Heart left ventricle (tissue), 16 donors: ENCODE measurements at regions not wholly inside any gene's neighbourhood (a gene's known extent, or its start where the extent isn't known, plus 50 kb on each side); places are given as distances from the start of the nearest gene placed in this dataset.

Experiments used
- ATAC-seq, 4 donors: fragments of 200-7000 bp; cut with Tn5 transposase; one replicate each; pipeline ENCODE4 v1.9.1; 2020 to 2022; ENCODE audit warnings: moderate library complexity in 4 of 4, mild to moderate bottlenecking in 3 of 4, moderate number of reproducible peaks in 1 of 4
- DNase-seq, 5 donors: peaks; one replicate each; pipeline ENCODE4 v3.0.0-alpha.2; 2020
- H3K27ac ChIP-seq, 12 donors: fragments of 200-600 bp; sonication (generic) in 4 of 12; one replicate each; pipeline versions ENCODE4 v1.5.0 to v1.8.0; 2016 to 2022; ENCODE audit warnings: mild to moderate bottlenecking in 2 of 12
- H3K27me3 ChIP-seq, 9 donors: fragments of 200-600 bp; sonication (generic) in 2 of 9; one replicate each; pipeline versions ENCODE4 v1.5.1 to v1.8.0; 2016 to 2022; ENCODE audit warnings: mild to moderate bottlenecking in 3 of 9
- H3K36me3 ChIP-seq, 9 donors: fragments of 200-600 bp; sonication (generic) in 2 of 9; one replicate each; pipeline versions ENCODE4 v1.5.0 to v1.8.0; 2018 to 2022; ENCODE audit warnings: mild to moderate bottlenecking in 2 of 9
- H3K4me1 ChIP-seq, 12 donors: fragments of 200-600 bp; sonication (generic) in 4 of 12; one replicate each; pipeline versions ENCODE4 v1.5.0 to v1.8.0; 2016 to 2022; ENCODE audit warnings: mild to moderate bottlenecking in 3 of 12
- H3K4me3 ChIP-seq, 12 donors: fragments of 200-600 bp; sonication (generic) in 4 of 12; one replicate each; pipeline versions ENCODE4 v1.5.0 to v1.8.0; 2017 to 2022; ENCODE audit warnings: mild to moderate bottlenecking in 9 of 12, moderate library complexity in 4 of 12
- H3K9me3 ChIP-seq, 12 donors: fragments of 200-600 bp; sonication (generic) in 4 of 12; one replicate each; pipeline versions ENCODE4 v1.5.0 to v1.8.0; 2016 to 2022; ENCODE audit warnings: mild to moderate bottlenecking in 1 of 12
- CTCF ChIP-seq, 12 donors: fragments of 200-600 bp; sonication (generic) in 4 of 12; IDR thresholded peaks; one replicate each; pipeline versions ENCODE4 v1.5.0 to v1.8.0; 2018 to 2022; ENCODE audit warnings: antibody characterized with exemption in 12 of 12, mild to moderate bottlenecking in 5 of 12
- POLR2A ChIP-seq, 2 donors: fragments of 450-650 bp; IDR thresholded peaks; one replicate each; pipeline ENCODE4 v1.6.1; 2017; ENCODE audit warnings: antibody characterized with exemption in 2 of 2, mild to moderate bottlenecking in 2 of 2, moderate library complexity in 2 of 2
- WGBS, 4 donors: extraction: QIAGEN DNeasy Blood & Tissue Kit in 2 of 4; methylation state at CpG; one replicate each; pipeline versions ENCODE4 v1.1.5 to v1.1.7; 2013 to 2018; 5-methylcytosine and 5-hydroxymethylcytosine counted together
- intact Hi-C, 10 donors: fragments of 100-400 bp; cut with DNase I; formaldehyde crosslinking; loops; one replicate each; pipeline versions ENCODE4 v1.11.1 to v1.14.2; 2022
- donor health status: ischemic (EF 13 %, LVEDD 7.1; RV severe dilation, severe dysfunction).
- donor health status: healthy with polysubstance abuse.
- donor health status: DM: no; HTN: yes; CAD: no.
- donor health status: DM: no; HTN: no; CAD: no.
- donor health status: ischemic (EF 25% LVEDD 6.9; RV normal size, moderate dysfunction).
- donor health status: ischemic (EF 25% LVEDD 5.7; RV mildly dilated, moderate dysfunction).
- donor health status: healthy.
- donor health status: DM: yes; HTN: yes; CAD: no.
- donor health status: ischemic (EF 35%, LVEDD 5.7; RV mildly dilated, moderate dysfunction).
- donor health status: nonischemic (EF 11% LVEDD 7.7; RV severe dilation, severe dysfunction).
- donor health status: DM: yes; HTN: yes; CAD: no.
- donor health status: PGD.
- donor health status: ischemic (EF 29% LVEDD 5.4; RV normal size, mild dysfunction).
- donor health status: nonischemic (EF 23%, LVEDD 6.1; RV moderate dilation, normal function).

GRCh38 chr3:110123946-110124345, 786.6 kb upstream of the DPPA4 start:
- Histone ChIP-seq H3K4me1 (no peaks in the 10 kb centered on the region), H3K27me3 (no peaks in the 10 kb centered on the region), H3K4me3 (no peak overlapping the region), H3K9me3 (peaks cover 0 to 10% (median 0%) of the 10 kb centered on the region in 12 donors), H3K36me3 (no peaks in the 10 kb centered on the region), H3K27ac (no peak overlapping the region)
- DNase-seq, result no peak
- 65 to 76% (median 67%) methylated on average over 1 of the region's 1 CpG for WGBS, 4 donors
- ATAC-seq, result no peak
- intact Hi-C loops, result no loop called here
- TF ChIP-seq POLR2A (IDR thresholded peaks at IDR 0.05) (no peak), CTCF (IDR thresholded peaks at IDR 0.05) (no peak)

GRCh38 chr3:110126065-110126464, 788.7 kb upstream of the DPPA4 start:
- 78 to 87% (median 83%) methylated on average over 9 to 10 of the region's 10 CpGs for WGBS, 4 donors
- ATAC-seq, result no peak
- H3K27me3 ChIP-seq, result no peaks in the 10 kb centered on the region
- TF ChIP-seq POLR2A (IDR thresholded peaks at IDR 0.05) (no peak), CTCF (IDR thresholded peaks at IDR 0.05) (no peak)
- H3K4me1 ChIP-seq, result no peaks in the 10 kb centered on the region
- intact Hi-C loops, result no loop called here
- no peaks in the 10 kb centered on the region for H3K36me3 ChIP-seq
- no peak overlapping the region for H3K27ac ChIP-seq
- peaks cover 0 to 5% (median 0%) of the 10 kb centered on the region in 12 donors for H3K9me3 ChIP-seq
- H3K4me3 ChIP-seq, result no peak overlapping the region
- peak in 1 of 5 donors; percentile 35 for DNase-seq

- DNase-seq (no peak), ATAC-seq (no peak)
- H3K27me3 ChIP-seq, result no peaks in the 10 kb centered on the region
- no peak for TF ChIP-seq POLR2A (IDR thresholded peaks at IDR 0.05)
- TF ChIP-seq CTCF (IDR thresholded peaks at IDR 0.05), result no peak
- intact Hi-C loops, result no loop called here
- WGBS, 4 donors, result 61 to 80% (median 75%) methylated on average over 2 of the region's 2 CpGs
- H3K4me3 ChIP-seq, result no peak overlapping the region
- H3K4me1 ChIP-seq, result no peaks in the 10 kb centered on the region
- H3K27ac ChIP-seq, result no peak overlapping the region
- H3K36me3 ChIP-seq, result no peaks in the 10 kb centered on the region
- peaks cover 0 to 11% (median 3%) of the 10 kb centered on the region in 12 donors for H3K9me3 ChIP-seq
Observed at GRCh38 chr3:110133971-110134370, 796.6 kb upstream of the DPPA4 start.

- H3K4me1 ChIP-seq, result no peaks in the 10 kb centered on the region
- H3K4me3 ChIP-seq, result no peak overlapping the region
- intact Hi-C loops, result no loop called here
- H3K9me3 ChIP-seq, result peaks cover 0 to 11% (median 0%) of the 10 kb centered on the region in 12 donors
- DNase-seq, result no peak
- ATAC-seq, result no peak
- 70 to 74% (median 73%) methylated on average over 4 of the region's 4 CpGs for whole genome bisulfite sequencing, 4 donors
- H3K27me3 ChIP-seq, result no peaks in the 10 kb centered on the region
- no peaks in the 10 kb centered on the region for H3K36me3 ChIP-seq
- TF ChIP-seq POLR2A (IDR thresholded peaks at IDR 0.05) (no peak), CTCF (IDR thresholded peaks at IDR 0.05) (no peak)
- no peak overlapping the region for H3K27ac ChIP-seq
Observed at GRCh38 chr3:110139048-110139447, 801.7 kb upstream of the DPPA4 start.
